Amniotic stem cell (primary cell): ENCODE measurements at regions not wholly inside any gene's neighbourhood (a gene's known extent, or its start where the extent isn't known, plus 50 kb on each side); places are given as distances from the start of the nearest gene placed in this dataset.

Experiments
- DNase-seq: peaks from one replicate; lab custom pipeline; 2025; lab: John Stamatoyannopoulos, UW

- DNase-seq: no peak
Observed at GRCh38 chr1:114224196-114224907, 70.7 kb upstream of the SYT6 start.

- DNase-seq: no peak
Observed at GRCh38 chr1:114222920-114223319, 69.3 kb upstream of the SYT6 start.

- no peak for DNase-seq
Observed at GRCh38 chr1:114219172-114219868, 65.7 kb upstream of the SYT6 start.

- DNase-seq: no peak
Observed at GRCh38 chr1:114218361-114219171, 64.9 kb upstream of the SYT6 start.

GRCh38 chr1:114216431-114217173 lies 62.9 kb upstream of the SYT6 start:
- DNase-seq: no peak

GRCh38 chr1:114215436-114215835 lies 61.8 kb upstream of the SYT6 start:
- no peak for DNase-seq

- no peak for DNase-seq
Observed at GRCh38 chr1:114214016-114214415, 60.3 kb upstream of the SYT6 start.

- no peak for DNase-seq
Observed at GRCh38 chr1:114209971-114210370, 56.3 kb upstream of the SYT6 start.

GRCh38 chr1:114208714-114209113 lies 55.0 kb upstream of the SYT6 start:
- no peak for DNase-seq

GRCh38 chr1:114208106-114208505 lies 54.4 kb upstream of the SYT6 start:
- DNase-seq: no peak

GRCh38 chr1:114207635-114208034 lies 54.0 kb upstream of the SYT6 start:
- no peak for DNase-seq

GRCh38 chr1:114206392-114206791 lies 52.7 kb upstream of the SYT6 start:
- DNase-seq: no peak

- no peak for DNase-seq
Observed at GRCh38 chr1:114203595-114204128, 50.0 kb upstream of the SYT6 start.
